NCI-H82 treated with DMSO at 0.1 percent for 48 hours (cell line): ENCODE measurements at regions not wholly inside any gene's neighbourhood (a gene's known extent, or its start where the extent isn't known, plus 50 kb on each side); places are given as distances from the start of the nearest gene placed in this dataset.
"Not testable (repeated sequence)": the region's sequence is repeated elsewhere in the genome, so short reads cannot be mapped to it uniquely, and the experiment has no call there.

Source experiments
- DNase-seq: peaks from one replicate; lab custom pipeline; 2025; ENCODE audit not compliant: unreplicated experiment; lab: John Stamatoyannopoulos, UW

DNA sequence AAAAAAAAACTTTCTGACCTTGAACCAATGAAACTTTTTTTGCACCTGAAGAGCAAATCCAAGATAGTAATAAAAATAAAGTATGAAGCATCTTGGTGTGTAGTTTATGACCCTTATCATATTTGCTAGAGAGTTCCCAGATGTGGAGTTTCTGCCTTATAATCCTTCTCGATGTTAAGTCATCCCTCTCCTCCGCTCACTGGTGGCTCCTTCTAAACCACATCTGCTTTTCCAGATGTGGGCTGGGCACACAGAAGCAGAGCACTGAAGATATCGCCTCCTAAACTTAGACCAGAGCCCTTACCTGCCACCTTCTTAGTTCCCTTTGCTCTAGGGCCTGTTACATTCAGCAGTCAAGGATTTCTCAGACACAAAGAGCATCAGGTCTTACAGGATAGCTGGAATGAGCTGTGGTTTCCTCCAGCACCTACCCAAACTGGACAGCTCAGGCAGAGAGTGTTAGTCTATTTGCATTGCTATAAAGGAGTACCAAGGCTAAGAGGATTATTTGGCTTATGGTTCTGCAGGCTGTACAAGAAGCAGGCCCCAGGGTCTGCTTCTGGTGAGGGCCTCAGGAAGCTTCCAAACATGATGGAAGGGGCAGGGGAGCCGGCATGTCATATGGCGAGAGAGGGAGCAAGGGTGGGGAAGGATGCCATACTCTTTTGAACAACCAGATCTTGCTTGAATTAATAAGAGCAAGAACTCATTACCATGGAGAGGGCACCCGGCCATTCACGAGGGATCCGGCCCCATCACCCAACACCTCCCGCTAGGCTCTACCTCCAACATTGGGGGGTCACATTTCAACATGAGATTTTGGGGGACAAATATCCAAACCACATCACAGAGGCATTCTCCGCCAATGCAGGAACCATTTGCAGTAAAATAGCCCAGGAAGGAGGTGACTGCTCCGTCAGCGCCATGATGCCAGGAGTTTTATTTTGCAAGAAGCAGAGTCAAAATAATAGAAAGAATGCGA, 75.6 kb upstream of the HELT start:
- DNase-seq, result no peak

DNA sequence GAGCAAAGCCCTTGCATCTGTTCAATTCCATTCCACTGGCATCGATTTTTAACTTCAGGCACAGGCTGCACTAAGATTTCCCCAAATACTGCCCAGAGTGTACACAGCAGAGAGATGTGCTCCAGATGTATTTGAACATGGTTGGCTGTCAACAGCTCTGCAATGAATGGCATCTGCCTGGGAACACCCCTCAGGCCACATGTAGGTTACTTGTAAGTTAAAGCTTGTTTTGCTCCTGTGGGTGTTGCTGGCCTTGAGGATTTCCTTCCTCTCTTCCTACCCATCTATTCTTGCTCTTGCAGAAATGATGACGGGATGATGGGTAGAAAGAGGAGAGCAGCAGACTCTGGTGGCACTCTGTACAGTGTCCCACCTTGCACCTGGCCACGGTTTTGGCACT, 69.3 kb upstream of the HELT start:
- DNase-seq, result no peak

DNA sequence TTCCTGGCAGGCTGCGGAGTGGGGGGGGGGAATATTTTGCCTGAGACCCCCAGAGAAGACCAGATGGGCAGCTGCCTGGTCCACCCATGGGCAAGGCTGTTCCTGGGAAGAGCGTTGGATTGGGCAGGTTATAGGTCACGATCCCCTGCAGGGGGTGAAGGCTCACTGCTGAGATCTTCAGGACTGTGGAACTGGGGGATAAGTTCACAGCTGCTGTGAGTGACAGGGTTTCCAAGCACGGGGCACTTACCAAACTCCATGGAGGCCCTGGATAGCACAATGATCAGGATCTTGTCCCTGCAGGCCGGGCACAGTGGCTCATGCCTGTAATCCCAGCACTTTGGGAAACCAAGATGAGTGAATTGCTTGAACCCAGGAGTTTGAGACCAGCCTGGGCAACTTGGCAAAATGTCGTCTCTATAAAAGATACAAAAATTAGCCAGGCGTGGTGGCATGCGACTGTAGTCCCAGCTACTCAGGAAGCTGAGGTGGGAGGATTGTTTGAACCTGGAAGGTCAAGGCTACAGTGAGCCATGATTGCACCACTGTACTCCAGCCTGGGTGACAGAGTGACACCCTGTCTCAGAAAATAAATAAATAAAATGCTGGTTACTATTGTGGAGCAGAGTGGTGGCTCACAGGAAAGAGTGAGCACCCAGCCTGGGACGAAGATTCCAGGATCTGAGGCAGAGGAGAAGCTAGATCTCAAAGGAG, 68.0 kb upstream of the HELT start:
- no peak for DNase-seq

DNA sequence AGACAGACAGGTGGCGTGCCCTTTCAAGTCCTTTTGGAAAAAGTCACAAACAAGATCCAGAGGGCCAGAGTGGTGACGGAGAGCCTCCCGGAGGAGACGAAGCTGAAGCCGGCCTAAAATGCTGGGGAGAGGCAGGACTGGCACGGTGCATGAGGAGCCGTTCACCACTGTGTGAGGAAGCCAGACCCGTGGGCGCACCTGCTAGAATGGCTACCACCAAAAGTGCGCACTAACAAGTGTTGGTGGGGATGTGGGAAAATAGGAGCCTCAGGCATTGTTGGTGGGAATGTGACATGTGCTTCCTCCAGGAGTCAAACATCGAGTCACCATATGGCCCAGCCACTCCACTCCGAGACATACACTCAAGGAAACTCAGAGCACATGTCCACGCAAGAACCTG, 67.4 kb upstream of the HELT start:
- no peak for DNase-seq

DNA sequence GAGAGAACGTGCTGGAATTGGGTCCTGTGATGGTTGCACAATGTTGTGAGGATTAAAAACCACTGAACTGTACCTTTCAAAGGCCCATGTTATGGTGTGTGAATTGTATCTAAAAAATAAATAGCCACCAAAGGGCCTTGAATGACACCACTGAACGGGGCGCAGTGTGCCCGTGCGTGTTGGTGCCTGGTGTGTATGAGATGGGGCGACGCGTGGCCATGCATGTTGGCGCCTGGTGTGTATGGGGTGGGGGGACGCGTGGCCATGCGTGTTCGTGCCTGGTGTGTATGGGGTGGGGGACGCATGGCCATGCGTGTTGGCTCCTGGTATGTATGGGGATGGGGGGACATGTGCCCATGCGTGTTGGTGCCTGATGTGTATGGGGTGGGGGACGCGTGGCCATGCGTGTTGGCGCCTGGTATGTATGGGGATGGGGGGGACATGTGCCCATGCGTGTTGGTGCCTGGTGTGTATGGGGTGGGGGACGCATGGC, 66.6 kb upstream of the HELT start:
- DNase-seq, result no peak

DNA sequence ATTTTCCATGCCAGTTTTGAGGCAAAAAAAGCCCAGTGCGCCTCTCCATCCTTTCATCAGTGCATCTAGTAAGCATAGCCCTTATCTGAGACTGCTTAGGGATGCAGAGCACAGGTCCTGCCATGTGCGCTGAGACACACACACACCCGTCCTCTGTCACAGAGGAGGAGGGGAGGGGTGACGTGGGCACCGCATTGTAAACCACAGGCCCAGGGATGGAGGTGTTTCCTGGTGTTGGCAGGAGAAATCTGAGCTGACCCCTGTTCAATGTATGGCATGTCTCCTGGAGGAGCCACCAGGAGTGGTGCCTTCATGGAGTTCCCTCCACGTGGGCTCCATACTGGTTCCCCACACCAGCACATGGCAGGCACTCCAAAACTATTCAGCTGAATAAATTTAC, 65.8 kb upstream of the HELT start:
- no peak for DNase-seq

DNA sequence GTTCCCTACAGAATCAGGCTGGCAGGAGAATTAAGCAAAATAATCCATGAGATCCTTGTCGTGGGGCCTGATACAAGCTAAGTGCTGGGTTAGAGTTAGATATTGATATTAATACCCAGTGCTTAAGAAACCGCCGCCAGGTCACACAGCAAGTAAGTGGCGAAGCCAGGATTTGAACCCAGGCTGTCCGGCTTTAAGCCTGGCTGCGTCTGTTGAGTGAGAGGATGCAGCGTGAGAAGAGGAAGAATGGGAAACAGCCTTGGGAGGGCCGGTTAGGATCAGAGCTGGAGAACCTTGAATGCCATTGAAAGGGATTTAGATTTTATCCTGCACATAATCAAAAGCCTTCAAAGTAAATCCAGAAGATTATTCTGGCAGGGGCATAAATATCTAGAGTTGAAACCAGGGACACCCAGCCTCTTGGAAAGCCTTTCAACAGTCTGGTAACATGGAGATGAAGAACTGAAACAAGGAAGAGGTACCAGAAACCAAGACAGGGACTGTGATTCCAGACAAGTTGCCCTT, 64.8 kb upstream of the HELT start:
- DNase-seq, result no peak

DNA sequence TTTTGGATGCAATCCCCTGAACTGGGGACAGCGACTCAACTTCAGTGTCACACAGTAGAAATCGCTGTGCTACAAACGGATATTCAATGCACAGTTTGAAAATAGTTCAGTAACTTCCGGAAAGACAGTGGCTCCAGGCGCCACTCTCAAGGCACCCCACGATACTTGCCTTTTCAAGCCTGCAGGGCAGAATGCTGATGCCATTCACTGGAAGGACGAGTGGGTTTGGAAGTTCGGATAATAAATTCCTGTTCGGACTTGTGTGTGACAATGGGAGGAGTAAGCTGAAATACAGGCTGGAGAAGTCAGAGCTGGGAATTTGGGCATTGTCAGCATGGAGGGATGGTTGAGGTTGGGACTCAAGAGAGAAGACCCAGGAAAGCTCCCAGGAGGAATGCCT, 64.3 kb upstream of the HELT start:
- DNase-seq, result no peak

DNA sequence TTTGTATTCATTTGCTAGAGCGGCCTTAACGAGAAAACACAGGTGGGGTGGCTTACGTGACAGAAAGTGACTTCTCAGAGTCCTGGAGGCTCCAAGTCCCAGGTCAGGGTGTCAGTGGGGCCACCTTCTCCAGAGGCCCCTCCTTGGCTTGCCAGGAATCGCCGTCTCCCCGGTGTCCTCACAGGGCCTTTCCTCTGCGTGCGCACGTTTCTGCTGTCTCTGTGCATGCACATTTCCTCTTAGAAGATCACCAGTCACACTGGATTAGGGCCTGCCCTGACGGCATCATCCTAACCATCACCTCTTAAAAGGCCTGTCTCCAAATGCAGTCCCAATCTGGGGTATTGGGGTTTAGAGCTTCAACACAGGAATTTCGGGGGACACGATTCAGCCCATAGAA, 63.8 kb upstream of the HELT start:
- no peak for DNase-seq

DNA sequence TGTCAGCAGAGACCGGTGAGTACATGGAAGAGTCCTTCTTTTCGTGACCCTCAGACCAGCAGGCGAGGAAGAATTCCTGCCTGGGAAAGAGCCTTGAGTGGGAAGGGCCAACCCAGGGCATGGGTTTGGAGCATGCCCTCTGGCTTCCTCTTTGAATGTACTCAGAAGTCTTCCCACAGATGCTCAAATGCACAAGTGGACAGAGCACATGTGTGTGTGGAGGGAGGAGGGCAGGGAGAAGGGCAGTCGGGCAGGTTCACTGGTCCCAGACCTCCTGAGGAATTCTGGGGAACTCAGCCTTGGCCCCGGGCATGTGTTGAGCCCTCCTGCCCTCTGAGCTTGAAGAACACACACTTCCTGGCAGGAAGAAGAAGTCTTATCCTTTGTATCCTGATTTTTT, 63.2 kb upstream of the HELT start:
- DNase-seq, result no peak

DNA sequence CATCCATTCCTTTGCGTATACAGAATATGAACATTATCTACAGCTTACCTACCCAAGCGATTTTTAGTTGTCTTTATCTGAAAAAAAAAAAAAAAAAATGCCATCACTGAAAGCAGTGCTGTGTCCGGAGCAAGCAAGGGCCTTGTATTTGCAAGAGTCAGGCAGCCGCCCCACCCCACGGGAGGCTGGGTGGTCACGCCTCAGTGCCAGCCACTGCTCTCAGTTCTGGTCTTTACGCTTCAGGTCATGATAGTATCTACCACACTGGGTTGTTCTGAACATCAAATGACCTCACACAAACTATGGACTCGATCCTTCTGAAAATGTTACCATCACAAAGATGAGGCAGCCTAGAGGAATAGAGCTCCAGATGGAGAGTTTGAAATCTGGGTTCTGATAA, 62.7 kb upstream of the HELT start:
- no peak for DNase-seq

DNA sequence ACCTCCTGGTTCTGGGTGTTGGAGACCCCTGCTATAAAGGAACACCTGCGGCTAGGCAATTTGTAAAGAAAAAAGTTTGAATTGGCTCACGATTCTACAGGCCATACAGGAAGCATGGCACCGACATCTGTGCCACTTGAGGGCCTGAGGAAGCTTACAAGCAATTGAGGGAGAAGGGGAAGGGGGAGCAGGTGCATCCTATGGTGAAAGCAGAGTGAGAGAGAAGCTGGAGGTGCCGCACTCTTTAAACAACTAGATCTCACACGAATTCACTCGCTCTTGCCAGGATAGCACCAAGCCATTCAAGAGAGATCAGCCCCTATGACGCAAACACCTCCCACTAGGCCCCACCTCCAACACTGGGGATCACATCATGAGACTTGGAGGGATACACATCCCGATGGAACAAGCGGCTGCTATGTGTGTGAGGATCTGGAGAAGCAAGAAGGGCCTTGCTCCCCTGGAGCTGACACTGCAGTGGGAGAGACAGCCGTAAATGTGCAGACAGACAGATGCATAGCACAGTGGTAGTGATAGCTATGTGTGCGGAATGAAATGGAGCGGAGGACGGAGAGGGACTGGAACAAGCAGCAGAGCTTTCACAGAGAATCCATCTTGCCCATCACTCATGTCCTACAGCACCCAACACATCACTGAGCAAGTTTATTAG, 60.7 kb upstream of the HELT start:
- no peak for DNase-seq

DNA sequence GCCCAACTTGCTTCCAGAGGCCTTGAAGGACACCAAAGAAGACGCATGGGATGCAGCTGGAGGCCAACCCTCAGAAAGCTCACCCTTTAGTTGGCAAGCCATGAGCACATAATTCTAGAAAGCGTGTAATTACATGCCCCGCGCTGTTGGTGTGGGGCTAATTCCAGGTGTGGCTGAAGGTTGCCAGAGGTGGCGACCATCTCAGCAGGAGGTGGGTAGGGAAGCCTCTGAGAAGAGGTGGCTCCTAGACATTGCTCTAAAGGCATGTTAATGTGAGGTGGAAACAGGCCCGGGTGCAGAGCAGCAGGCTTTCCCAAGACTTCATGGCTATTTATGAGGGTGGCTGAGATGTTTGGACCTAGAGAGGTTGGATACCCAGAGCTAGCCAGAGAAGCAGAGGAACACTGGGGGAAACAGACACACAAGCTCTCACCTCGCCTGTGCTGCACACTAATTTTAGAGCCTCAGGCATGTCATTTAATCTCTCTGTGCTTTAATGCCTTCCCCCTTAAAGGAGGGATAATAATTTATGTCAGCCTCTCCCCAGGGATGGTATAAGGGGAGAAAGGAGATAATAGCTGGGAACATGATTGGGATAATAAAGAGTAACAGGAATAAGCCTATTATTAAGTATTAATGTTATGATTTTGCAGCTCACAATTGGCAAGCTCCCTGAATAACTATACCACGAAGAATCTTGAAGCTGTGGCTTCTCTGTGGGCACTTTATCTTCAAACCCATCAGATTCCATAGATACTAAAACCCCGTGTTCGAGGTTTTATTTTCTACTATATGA, 60.0 kb upstream of the HELT start:
- DNase-seq, result no peak

DNA sequence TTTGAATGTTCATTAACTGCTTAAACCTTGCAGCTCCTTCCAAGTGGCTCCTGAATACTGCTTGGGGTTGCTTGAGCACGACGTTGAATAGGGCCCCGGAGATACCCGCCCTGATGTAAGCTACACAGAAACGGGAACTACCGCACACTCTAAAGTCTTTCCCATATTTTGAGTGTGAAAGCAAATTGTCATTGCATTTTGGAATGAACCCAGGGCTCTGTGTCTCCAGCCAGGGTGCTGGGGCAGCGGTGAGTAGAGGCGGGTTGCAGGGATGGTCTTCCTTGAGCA, 59.4 kb upstream of the HELT start:
- DNase-seq, result no peak

DNA sequence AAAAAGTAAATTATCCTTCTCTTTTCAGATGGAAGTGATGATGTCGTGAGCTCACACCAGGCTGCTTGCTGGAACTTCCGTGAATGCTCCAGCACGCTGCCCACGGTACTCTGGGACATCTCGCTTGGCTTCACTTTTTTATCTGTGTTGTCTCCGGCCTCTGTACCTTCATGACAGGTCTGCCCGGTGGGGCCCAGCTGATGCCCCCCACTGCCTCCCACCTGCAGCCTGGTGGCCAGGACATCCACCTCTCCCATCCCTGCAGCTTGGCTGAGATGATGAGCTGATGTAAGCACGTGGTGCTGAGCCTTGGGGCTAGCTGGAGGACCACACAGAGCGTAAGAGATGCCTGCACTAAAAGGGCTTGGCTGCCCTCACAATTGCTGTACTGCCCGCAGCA, 59.0 kb upstream of the HELT start:
- DNase-seq, result no peak

DNA sequence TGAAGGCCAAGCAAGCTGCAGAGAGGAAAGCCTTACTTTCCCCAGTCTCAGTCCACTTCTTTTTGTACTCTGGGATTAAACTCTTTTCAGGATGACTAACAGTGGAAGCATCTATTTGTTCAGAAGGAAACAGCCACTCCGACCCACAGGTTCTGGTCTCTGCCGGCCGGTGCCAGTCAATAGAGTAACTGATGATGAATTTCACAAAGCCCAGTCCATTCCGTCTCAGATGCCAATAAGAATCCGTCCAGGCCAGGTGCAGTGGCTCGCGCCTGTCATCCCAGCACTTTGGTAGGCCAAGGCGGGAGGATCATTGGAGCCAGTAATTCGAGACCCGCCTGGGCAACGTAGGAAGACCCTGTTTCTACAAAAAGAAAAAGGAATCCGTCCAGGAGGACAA, 58.5 kb upstream of the HELT start:
- DNase-seq, result no peak

DNA sequence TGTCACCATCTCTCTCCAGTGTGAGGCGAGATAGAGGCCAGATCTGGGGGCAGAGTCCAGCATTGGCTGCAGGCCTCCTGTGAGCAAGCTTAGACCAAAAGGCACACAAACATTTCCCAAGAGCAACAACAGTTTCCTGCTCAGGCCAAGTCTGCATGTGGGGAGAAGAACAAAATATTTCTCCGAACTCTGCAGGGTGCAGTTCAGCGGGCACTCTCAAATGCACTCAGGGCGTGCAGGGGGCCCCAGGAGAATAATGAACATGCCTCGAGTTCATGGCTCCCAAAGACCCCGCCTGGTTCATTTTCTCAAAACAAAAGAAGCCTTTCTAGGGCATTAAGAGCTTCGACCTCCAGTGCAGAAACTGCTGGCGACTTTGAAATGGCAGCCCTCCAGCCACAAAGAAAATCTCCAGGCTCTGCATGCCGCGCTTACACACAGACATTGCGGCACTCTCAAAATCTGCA, 57.8 kb upstream of the HELT start:
- no peak for DNase-seq

DNA sequence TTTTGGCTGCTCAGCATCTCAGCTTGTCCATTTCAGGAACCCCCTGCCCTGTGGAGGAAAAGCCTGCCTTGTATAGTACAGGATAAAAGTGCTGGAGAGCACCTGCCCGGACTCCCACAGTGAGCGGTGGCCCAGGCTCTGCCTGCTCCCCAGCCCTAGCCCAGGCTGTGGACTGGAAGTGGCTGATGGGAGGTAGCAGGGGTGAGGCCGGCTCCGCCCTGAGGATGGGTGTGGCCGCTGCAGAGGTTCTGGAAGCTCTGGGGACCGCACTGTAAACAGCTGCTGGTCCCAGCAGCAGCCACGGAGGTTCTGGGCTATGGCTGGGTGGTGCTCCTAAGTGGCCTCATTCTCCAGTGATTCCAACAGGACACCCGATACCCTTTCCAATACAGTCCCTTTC, 56.6 kb upstream of the HELT start:
- DNase-seq, result no peak

DNA sequence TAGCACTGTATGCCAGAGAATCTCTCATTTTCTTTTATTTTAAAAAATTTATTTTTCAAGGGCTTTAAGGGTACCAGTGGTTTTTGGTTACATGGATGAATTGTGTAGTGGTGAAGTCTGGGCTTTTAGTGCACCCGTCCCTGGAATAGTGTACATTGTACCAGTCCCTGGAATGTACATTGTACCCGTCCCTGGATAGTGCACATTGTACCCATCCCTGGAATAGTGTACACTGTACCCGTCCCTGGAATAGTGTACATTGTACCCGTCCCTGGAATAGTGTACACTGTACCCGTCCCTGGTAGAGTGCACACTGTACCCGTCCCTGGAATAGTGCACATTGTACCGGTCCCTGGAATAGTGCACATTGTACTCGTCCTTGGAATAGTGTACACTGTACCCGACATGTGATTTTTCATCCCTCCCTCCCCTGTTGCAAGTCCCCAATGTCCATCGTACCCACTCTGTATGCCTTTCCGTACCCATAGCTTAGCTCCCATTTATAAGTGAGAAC, 56.1 kb upstream of the HELT start:
- DNase-seq, result no peak

DNA sequence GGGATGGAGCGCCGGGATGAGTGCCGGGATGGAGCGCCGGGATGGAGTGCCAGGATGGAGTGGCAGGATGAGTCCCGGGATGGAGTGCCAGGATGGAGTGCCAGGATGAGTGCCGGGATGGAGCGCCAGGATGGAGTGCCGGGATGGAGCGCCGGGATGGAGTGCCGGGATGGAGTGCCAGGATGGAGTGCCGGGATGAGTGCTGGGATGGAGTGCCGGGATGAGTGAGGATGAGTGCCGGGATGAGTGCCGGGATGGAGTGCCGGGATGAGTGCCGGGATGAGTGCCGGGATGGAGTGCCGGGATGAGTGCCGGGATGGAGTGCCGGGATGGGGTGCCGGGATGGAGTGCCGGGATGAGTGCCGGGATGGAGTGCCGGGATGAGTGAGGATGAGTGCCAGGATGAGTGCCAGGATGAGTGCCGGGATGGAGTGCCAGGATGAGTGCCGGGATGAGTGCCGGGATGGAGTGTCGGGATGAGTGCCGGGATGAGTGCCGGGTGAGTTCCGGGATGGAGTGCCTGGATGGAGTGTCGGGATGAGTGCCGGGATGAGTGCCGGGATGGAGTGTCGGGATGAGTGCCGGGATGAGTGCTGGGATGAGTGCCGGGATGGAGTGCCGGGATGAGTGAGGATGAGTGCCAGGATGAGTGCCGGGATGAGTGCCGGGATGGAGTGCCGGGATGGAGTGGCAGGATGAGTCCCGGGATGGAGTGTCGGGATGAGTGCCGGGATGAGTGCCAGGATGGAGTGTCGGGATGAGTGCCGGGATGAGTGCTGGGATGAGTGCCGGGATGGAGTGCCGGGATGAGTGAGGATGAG, 52.9 kb upstream of the HELT start:
- DNase-seq, result not testable (repeated sequence)
